GM21576 (cell line): ENCODE measurements at regions not wholly inside any gene's neighbourhood (a gene's known extent, or its start where the extent isn't known, plus 50 kb on each side); places are given as distances from the start of the nearest gene placed in this dataset.

Experiments
- ATAC-seq: cut with Tn5 transposase; IDR thresholded peaks from one replicate; pipeline ENCODE4 v1.9.1; 2021; ENCODE audit warnings: mild to moderate bottlenecking, moderate library complexity; ENCODE audit not compliant: unreplicated experiment

DNA sequence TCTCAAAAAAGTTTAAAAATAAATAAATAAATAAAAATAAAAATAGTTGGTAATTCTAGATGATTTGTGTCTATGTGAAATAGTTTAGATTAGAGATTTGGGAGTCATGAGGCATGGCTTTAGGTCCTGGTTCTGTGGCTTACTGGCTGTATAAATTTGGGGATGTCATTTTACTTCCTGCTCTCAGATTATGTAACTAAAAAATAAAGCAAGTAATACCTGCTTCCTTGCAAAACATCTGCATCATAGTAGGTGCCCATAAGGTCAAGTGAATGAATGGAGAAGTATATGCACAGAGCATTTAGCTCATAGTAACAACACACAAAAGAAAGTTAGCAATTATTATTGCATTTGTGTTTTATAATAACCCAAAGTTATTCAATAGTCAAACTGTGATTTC lies 287.7 kb upstream of the TLE4 start:
- ATAC-seq = no peak

DNA sequence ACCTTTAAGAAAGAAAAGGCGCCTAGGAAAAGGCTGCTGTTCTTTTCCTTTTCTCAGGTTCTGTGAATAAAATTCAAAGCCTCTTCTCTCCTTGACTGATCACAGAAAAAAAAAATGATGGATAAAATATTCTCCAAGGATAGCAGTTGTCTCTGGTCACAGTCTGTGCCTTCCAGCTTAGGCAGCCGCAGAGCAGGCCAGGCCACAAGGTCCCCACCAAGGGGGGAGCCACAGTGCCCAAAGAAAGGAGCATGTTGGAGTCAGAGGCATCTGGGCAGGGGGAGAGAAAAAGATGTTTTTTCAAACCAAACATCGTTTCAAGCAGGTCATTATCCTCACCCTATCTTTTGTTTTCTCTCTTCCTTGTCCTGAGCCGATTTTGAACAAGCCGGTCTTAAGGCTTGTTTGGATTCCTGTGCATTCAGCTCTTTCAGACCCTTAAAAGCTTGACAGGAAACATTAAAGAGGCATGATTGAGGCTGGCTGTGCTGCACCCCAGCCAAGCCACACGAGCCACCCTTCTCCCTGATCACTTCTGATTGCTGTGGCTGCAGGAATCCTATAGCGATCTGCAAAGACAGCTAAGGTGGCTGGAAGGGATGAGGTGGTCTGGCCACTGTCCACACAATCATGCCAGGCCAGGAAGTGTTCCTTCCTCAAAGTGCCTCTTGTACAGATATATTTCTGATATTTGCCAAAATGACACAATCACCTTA lies 284.6 kb upstream of the TLE4 start:
- no peak for ATAC-seq

DNA sequence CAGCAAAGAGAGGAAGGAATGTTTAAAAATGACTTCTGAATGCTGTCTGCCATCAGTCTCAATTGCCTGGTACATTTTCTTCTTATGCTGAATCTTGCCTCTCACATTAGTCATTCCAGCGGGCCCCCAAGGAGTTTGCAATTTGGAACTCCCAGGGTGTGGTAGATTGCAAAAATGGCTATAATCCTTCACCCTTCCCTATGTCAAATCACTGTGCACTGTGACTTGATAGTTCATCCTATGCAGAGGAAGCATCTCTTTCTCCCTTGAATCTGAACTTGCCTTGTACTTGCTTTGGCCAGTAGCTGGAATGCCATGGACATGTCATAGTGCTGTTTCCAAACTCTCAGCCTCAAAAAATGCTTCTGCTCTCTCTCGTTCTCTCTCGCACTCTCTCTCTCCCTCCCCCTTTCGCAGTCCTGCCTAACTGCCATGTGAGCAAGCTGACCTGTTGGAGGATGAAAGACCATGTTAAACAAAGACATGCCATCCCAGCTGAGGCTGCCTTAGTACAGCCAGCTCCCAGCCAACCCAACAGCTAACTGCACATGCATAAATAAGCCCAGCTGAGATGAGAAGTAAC lies 284.0 kb upstream of the TLE4 start:
- ATAC-seq = no peak

DNA sequence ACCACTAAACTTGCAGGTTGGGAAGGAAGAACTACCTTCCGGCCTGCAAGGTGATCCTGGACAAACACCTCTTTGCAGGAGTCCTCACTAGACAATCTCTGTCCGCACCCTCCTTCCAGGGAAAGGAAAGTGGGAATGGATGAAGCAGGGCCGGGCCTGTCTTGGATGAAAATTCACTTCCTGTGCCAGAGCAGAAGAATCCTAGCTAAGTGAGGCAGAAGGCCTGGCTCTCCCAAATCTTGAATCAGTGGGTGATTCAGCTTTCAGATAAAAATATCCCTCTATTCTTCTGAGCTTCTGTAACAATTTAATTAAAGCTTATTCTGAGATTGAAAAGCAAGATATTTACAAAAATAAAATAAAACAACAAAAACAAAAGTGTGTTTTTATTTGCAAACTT lies 281.9 kb upstream of the TLE4 start:
- no peak for ATAC-seq

DNA sequence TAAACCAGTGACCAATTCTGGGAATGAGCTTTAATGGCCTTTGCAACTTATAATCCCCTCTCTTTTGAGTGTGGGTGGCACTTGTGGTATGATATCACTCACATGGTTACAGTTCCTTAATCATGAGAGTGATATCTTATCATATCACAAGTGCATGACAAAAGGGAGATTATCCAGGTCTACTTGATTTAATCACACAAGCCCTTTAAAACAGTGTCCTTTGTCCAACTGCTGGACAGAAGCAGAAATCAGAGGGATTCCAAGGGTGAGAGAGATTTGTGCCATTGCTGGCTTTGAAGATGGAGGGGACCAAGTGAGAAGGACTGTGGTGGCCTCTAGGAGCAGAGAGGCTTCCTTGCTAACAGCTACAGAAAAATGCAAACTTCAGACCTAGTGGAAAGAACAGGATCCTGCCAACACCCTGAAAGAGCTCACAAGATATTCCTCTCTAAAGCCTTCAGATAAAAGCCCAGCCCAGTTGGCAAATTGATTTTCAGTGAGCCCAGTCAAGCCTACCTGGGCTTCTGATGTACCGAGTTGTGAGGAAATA lies 279.0 kb upstream of the TLE4 start:
- ATAC-seq = no peak

DNA sequence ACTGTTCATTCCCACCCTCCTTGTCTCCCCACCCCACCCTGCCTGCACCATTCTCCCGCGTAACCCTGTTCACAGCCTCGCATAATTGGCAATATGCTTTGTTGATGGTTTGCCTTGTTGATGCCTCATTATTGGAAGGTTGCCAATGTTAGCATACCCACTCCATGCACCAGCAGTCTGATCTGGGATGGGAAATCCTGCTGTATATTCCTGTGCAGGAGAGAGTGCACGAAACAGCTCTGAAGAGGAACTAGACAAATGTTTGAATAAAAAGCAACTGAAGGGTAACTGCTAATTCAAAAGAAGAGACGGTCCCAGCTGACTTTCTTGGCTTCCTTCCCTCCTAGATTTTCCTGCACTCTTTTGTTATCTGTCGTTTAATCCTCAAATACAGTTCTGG lies 271.7 kb upstream of the TLE4 start:
- no peak for ATAC-seq

DNA sequence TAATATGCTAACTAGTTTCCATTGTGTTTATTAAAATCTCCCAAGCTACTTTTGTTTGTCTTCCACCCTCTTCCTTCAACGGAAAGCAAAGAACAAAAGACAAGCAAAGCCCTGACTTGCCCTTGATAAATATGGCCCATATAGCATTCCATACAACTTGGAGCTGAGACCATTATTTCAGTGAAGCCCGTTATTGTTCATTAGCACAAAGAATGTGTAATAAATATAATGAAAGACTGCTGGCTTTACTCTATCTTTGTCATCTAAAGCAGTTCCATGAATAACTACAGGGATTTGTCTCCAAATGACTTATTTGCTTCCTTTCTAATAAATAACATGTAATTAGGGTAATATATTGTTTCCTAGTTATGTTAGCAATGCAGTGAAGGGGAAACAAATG lies 270.7 kb upstream of the TLE4 start:
- no peak for ATAC-seq

DNA sequence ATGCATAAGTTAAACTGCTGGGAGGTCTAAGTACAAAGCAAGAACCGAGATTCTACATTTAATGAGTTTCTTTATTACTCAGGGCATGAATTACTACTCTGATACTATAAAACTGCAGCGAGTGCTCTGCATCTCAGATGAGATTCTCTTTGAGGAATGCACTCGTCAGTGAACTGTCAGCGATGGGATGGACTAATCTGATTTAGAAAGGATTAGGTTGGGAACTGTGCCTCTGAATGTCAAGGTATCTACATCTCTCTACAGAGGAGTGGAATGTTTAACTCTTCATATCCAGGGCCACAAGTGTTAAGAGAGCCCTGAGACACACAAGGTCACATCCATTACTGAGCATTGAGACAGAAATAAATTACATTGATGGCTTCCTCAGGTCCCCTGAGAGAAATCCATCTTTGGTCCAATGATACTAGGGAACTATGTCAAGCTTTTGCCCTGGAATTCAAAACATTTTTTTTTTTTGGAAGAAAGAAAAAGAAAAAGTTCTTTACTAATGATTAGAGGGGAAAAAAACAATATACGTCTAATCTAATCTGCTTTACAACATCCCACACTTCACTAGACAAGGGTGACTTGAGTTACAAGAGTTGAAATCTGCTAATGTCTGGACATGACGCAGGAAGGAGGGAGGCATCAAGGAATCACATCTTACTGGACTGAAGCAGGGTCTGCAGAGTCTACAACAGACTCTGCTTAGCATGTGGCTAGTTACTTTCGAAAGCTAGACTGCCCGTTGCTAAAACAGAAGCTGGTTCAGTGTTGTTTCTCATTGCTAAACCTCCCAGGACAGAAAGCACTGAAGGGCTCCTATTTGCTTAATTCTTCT lies 270.0 kb upstream of the TLE4 start:
- ATAC-seq = no peak

DNA sequence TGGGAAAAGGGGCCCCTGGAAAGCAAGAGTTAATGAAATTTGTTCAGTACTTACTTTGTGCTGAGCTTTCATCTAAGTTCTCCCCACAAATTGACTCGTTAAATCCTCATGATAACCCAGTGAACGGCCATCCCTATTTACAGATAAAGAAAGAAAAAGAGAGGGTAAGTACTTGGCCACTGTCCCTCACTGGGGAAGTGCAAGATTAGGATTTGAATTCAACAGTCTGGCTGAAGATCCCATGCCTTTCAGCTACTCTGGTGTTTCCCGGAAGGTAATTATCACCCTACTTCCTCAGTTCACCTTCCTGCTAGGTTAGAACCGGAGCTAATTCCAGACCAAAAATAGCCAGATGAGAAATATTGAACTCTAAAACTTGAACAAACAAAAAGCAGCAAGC lies 269.2 kb upstream of the TLE4 start:
- no peak for ATAC-seq

DNA sequence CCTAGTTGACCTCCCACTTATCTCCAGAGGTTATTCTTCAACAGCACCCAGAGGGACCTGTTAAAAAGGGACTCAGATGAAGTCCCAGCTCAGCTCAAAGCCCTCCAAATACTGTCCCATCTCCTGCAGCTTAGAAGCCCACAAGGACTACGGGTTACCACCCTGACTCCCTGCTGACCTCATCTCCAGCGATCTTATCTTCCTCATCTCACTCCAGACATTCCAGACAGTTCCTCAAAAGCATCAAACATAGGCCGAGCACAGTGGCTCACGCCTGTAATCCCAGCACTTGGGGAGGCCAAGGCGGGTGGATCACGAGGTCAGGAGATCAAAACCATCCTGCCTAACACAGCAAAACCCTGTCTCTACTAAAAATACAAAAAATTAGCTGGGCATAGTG lies 263.8 kb upstream of the TLE4 start:
- no peak for ATAC-seq

DNA sequence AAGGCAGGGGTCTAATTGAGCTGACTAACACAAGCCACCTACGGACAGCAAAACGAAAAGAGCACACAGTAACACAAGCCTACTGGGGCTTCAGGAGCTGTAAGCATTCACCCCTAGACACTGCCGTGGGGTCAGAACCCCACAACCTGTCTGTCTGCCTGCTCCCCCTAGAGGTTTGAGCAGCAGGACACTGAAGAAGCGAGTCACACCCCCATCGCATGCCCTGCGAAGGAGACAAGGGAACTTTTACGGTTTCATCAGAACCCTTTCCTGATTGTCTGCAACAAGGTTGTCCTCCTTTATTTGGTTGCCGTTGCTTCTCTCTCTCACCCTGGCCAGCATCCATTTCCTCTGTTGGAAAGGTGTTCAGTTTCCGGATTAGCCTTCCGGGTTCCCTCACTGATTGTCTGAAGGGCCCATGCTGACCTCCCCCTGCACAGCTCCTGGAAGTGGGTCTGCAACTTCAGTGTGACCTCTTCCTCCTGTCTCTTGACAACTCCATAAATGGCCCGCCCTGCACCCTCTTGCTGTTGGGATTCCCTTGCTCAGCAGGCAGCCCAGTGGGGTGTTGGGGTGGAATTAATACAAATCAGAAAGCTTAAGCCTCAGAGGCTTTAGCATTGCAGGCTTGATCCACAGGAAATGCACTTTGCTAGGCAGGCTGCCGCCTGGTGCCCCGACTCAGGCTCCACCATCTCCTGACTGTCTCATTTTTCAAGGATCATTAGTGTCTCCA lies 258.9 kb upstream of the TLE4 start:
- no peak for ATAC-seq

DNA sequence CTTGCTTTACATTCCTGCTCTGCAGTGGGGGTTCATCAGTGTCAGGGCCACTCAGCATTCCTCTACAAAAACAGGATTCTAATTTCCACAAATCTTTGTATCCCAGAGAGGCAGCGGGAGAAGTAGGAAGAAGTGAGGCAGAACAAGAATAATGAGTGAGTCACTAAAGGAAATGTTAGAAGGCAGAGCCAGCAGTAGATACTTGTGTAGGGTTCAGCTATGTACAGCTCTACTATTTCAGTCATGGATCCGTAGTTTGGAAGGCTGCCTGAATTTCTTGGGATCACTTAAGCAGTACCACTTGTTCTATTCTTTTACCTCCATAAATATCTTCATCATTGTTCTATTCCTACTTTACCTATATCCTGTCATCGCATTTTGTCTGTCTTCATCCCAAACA lies 246.3 kb upstream of the TLE4 start:
- ATAC-seq = no peak

DNA sequence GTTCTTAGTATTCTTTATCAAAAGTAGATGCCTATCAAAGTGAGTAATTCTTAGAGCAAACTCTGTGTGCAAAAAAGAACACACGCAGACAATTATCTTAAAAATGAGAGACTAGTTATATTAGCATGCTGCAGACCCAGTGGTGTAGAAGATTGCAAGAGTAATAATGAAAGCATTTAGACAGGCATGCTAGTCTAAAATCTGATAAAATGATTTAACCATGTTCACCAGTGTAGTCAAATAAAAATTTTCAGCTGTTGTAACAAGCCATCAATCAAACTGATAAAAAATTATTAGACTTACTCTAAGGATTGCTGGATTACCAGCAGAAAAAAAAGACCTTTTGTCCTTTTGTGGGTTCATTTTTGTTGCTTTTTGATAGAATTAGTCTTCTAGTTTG lies 241.9 kb upstream of the TLE4 start:
- no peak for ATAC-seq

DNA sequence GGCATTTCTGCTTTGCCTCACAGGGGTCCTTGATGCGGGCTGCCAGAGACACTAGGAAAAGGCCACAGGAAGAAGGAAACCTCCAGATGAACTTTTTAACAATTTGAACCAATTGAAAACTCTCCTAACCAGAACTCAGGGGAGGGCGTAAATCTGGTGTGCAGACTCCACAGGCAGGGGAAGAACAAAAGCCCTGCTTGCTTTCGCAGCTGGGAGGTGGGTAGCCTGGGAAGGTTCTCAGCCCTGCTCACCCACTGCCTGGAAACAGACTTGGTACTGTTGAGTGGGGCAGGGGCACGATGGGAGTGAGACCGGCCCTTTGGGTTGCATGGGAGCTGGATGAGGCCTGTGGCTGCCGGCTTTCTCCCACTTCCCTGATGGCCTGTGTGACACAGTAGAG lies 237.8 kb upstream of the TLE4 start:
- ATAC-seq = no peak

DNA sequence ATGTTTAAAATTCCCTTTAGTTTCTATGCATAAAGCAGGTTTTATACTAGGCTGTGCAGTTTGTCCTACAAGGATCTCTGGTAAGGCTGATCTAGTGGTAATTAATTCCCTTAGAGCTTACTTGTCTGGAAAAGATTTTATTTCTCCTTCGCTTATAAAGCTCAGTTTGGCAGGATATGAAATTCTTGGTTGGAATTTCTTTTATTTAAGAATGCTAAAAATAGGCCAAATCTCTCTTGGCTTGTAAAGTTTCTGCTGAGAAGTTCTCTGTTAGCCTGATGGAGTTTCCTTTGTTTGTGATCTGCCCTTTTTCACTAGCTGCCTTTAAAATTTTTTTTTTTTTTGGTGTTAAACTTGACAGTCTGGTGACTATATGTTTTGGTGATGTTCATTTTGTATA lies 237.1 kb upstream of the TLE4 start:
- ATAC-seq = no peak

DNA sequence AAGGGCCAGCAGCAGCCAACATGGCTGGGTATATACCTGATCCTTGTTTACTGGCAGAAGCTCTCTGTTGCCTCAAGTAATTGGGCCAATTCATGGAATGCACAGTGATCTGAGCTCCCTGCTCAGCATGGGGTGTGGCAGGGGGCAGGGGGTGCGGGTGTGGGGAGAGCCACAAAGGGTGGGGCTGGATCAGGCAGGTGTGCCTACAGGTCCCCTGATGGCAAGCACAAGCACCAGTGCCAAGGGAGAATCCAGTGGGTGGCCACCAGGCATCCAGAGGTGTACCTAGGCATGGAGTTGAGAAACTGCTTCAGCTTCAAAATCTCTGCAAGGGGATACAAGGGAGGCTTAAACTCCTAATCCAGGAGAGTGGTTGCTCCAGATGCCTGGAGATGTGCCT lies 235.8 kb upstream of the TLE4 start:
- no peak for ATAC-seq

DNA sequence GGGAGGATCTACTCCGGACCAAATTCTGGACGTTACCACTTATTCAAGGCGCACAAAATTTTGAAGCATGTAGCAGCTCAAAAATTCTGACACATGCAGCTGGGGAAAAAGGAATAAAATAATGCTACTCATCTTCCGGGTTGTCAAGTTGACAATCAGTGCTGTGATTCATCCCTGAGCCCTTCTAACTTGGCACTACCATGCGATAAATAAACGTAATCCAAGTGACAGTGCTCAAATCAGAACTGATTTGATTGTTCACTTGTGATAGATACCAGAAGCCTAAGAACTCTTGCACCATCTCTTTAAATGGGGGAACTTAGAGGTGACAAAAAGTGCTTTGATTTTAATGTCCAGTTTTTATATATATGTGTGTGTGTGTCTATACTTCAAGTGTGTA lies 230.2 kb upstream of the TLE4 start:
- no peak for ATAC-seq

DNA sequence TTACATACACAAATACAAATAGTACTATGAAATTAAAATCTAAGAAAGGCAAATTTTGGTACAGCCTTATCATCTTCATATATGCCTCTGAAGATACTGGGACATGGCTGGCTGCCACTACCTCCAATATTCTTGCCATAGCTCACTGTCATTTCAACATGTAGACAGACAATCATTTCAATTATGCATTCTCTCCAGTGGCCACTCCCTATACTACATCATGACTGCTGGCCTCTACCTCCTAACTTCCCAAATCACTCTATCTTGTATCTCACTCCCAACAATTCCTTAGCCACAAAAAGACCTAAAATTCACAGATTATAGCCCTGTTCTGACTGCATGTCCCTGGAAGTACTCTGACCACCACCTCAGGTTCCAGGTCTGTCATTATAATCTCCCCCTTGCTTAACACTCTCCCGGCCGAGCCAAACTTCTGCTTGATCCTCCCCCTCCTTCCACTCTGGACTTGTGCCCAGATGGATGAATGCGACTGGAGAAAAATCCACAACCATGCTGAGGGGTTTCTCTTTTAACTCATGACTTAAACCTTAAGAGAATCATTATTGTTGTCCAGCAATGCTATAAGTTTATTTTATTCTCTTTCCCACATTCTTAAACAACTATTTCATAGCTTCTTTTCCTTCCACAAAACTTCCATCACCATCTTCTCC lies 225.3 kb upstream of the TLE4 start:
- ATAC-seq = no peak

DNA sequence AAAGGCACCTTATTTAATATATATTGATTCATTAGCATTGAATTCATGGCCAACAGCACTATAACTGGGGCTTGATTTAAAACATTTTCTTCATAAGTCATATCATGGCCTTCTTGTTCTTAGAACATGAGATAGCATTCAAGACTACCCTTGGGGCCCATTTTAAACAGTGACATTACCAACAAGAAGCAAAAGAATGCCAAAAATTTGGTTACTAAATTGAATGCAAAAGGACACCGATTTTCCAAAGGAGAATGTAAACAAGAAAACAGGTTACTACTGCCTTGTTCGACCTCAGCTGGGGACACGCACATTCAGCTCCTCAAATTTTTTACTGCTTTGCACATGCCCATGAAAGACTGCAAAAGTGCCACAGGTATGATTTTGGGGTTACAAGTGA lies 219.4 kb upstream of the TLE4 start:
- no peak for ATAC-seq

DNA sequence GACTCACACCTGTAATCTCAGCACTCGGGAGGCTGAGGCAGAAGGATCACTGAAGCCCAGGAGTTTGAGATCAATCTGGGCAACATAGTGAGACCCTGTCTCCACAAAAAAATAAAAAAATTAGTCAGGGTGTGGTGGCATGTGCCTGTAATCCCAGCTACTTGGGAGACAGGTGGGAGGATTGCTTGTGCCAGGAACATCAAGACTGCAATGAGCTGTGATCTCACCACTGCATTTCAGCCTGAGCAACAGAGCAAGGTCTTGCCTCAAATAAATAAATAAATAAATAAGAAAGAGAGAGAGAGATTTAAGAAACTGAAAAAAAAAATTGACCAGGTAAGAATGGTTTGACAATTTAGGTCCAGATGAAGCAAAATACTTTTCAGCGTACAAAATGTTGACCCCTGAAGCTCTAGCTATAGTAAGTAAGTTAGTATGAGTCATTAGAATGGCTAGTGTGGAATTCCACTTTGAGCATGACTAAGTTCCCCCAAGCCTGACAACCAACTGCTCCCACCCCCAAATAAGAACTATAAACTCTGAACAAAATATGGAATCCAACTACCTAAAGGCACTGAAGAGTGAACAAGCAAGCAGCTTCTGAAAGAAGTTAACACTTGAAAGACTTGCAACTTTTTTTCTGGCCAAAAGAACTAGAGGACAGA lies 217.8 kb upstream of the TLE4 start:
- ATAC-seq = no peak
